Activated naive CD4-positive, alpha-beta T cell (primary cell): ENCODE measurements at regions not wholly inside any gene's neighbourhood (a gene's known extent, or its start where the extent isn't known, plus 50 kb on each side); places are given as distances from the start of the nearest gene placed in this dataset.

Experiments
- DNase-seq, 4 experiments: peaks; one replicate each; lab custom pipeline; 2025; lab: John Stamatoyannopoulos, UW

DNA sequence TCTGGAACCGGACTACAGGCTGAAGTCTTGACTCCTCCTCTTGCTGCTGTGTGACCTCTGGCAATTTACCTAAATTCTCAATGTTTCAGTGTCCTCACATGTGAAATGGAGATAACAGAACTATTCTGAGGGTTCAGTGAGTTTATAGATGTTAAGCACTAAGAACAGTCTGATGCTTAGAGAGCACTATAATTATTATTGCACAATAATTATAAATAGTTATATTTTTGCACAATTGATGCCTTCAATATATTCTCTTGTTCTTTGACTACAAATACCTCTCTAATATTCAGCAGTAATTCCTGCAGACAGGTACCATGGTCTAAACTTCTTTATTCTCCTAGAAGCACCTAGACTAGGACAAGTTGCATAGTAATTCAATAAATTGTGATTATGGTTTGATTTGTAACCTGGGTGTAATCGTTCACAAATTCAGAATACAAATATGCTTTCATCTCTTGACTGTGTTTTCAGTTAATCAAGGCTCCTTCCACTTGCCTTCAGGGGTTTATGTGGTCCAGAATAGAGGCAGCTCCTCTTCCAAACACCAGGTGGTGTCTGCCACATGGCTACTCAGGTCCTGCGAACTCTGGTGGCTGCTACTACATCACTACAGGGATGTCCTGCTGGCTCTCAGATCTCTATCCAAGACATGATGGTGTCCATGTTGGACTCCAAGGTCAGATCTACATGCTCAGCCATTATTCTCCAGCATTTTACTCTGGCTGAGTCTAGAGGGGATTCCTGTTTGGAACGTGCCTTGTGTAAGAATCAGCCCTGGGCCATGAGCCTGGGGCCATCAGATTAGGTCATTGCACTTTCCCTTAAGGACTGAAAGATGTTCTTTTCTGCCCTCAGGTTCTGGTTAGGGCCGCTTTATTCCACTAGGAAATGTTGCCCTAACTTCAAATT is 103.4 kb downstream of the QRFPR start:
- DNase-seq: no peak

DNA sequence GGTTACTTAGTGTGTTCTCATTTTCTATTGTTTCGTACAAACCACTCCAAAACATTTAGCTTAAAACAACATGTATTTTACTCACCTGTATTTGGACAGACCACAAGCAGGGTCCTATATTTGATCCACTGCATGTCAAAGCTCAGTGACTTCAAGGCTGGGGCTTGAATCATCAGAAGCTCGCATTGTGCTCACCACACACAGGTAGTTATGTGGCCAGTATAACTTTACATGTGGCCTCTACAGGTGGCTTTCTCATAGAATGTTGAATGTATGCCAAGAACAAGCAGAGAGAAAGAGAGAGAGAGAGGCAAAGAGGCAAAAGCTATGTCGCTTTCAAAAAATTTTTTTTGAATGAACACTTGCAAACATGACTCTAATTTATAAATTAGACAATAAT is 107.6 kb downstream of the QRFPR start:
- no peak for DNase-seq

DNA sequence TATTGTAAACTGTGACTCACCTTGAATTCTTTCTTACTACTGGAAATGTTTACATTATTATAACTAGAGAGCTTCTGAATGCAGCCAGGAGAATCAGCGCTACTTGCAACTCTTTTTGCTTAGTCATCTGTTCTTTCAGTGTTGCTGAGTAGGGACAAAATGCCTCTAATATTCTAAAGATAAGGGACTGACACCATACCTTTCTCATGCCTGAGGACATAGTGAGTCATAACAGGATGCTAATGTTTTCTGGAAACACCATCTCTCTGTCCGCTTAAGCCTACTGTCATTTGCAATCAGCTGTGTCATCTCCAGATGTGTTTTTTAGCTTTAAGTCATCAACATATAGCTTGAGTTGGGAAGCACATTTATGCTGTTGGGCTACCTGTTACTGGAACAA is 108.3 kb downstream of the QRFPR start:
- no peak for DNase-seq

DNA sequence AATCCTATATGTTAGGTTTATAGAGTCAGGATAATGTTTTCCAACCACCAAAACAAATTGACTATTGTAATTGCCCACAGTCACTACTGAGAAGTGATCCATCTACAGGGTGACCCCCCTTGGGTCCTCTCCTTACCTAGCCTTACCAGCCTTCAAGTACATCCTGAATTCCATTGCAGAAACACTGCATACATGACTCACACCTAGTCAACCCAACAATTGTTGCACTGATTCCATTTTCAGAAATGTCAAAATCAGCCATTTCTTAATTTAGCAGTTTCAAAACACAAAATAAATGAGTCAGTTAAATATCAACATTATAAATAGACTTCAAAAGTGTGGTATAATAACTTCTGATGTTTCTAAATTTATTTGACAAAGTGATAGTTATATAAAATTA is 106.3 kb upstream of the TNIP3 start:
- no peak for DNase-seq

DNA sequence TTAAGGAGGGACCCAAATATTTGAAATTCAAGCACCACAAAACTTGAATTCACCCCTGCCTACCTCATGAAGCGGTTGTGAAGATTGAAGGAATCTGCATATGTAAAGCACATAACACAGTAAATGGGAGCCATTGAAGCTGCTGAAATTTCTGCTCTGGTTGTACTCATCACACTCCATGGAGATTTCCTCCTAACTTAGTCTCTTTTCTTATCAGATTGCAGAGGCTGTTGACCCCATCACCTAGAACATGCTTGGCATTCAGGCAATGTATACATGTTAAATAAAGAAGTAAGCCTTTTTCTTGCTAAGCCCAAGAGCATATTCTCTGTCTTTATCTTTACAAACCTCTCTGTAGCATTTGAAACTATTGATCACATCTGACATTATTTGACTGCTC is 104.9 kb upstream of the TNIP3 start:
- no peak for DNase-seq

DNA sequence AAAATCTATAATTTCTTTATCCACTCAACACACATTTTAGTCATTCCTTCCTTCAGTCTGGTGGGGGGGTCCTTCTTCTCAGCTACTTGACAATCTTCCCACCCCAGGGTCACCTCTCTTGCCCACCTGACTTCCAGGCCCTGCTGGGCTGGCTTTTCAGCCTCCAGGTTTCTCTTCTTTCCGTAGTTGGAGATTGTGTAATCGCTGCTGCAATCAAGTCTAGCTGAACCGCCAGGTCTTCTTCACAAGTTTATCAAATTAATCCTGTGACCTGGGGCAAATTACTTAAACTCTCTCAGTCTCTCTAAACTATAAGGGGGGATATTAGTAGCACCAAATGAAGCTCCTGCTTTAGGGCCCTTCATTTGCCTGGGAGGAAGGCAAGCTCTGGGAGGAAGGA is 102.9 kb upstream of the TNIP3 start:
- no peak for DNase-seq

DNA sequence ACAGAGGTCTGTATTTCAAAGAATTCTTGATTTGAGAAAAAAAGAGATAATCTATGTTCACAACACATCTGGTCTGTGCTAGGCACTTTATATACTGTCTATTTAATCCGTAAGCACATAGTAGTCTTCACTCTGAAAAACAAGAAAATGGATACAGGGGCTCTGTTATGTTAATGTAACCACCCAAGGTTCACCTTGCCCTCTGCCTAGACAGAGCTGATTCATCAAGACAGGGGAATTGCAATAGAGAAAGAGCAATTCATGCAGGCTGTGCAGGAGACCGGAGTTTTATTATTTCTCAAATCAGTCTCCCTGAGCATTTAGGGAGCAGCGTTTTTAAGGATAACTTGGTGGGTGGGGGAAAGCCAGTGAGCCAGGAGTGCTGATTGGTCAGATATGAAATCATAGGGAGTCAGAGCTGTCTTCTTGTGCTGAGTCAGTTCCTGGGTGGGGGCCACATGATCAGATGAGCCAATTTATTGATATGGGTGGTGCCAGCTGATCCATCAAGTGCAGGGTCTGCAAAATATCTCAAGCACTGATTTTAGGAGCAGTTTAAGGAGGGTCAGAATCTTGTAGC is 92.9 kb upstream of the TNIP3 start:
- no peak for DNase-seq

DNA sequence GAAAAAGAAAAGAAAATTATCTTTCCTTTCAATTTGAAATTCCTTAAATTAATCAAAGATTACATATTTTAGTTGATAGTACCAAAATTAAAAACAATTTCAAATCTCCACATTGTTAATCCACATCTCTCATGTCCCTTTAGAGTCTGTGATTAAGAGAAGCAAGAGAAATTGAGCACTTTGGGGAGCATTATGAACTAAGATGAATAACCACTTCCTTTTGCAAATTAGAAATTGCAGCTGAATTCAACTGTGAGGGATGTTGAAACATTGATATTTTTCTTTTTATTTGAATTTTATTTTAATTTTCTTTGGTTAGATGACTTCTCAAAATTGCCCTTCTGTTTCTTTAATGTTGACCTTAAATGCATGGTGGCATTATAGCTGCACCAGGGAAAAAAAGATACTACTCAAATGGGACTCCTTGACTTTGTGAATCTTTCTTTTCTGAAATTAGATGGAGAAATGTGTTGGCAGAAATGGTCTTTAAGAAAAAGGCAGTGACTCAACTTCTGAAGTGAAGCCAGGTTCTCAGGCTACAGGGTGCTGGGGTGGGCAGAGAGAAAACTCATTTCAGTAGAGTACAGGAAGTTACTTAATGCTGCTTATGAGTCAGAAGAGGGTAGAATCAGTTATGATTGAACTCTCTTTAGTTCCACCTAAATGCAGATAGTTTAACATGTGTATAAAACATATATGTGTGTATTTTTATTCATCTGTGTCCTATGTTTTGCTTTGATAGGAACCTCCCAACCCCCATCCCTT is 92.0 kb upstream of the TNIP3 start:
- DNase-seq: peak in 3 of 4 experiments; percentile 1 to 4 (median 2)

DNA sequence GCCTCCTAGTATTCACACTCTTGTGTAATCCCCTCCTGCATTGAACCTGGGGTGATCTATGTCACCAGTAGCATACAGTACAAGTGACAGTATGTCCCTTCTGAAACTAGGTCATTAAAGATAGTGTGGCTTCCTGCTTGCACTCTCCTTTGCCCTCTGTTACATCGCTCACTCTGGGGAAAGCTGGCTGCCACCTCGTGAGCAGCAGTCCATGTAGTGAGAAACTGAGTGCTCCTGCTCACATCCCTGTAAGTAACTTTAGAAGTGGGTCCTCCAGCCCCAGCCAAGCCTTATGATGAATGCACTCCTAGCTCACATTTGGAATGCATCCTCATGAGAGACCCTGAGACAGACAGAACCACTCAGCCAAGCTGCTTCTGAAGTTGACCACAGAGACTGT is 89.8 kb upstream of the TNIP3 start:
- no peak for DNase-seq

DNA sequence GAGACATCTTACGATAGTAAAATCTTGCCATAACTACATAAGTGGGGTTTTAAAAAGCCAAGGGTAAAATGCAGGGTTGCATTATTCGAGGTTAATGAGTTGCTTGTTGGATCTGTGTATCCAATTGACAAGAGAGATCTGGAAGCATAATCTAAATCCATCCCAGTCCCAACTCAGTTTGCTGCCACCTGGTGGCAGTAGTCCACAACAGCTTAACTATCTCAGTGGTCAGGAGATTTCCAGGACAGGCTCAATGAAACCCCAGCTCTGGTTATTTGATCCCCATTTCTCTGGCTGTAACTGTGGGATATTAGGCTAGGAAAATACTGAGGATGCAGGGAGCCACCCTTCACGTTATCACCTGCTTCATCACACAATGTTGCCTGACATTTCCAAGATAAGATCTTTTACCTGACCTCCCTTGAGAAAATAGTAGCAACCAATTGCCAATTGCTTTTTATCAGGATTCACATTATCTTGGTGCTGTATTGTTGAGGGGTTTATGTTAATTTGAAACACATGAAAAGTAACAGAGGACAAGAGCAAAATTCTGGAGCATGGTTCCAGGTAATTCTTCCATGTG is 88.2 kb upstream of the TNIP3 start:
- DNase-seq: peak; percentile 5 to 20 (median 12)

DNA sequence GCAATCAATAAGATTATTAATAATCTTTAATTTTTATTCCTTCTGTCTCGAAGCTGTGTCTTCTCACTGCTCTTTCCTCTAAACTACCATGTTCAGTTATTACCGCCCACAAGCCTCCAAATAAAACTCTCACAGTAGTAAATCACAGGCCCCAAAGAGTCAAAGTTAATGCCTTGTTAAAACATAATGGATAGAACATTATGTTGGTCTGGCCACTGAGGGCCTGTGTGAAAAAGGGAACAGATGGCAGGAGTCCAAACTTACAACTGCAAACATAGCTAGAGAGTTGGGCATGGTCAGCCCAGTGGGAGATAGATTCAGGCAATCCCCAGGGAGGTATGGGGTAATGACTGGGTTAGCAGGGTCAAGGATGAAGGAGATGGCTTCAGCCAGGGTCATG is 84.6 kb upstream of the TNIP3 start:
- DNase-seq: no peak

DNA sequence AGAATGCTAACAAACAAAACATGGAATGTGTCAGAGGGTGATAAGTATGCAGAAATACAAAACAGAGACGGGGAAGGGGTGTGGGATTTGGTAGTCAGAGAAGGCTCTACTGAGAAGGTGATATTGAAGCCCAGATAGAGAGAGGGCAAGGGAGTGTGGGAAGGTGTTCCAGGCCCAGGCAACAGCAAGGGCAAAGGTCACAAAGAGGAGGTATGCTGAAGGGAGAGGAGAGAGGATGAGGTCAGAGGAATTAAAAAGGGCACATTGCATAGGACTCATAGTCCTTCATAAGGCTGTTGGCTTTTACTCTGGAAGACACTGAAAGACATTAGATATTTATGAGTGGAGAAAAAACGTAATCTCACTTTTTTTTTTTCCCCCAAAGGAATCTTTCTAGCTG is 82.6 kb upstream of the TNIP3 start:
- no peak for DNase-seq

DNA sequence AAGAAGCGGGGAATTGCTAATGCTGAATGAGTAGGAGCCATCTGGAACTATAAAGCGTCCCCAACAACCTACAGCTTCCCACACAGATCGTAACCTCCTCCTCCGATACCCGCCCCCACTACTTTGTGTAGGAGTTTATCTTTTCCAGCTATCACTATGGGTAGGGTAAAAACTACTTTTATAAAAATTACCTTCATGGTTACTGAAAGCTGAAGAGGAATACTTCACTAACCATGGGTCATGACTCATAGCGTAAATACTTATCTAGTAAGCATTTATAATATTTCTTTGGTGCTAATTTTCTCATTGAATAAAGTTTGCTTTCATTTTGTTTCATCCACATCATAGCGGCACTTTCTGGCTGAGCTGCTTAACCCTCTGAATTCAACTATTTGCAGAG is 79.4 kb upstream of the TNIP3 start:
- DNase-seq: no peak

DNA sequence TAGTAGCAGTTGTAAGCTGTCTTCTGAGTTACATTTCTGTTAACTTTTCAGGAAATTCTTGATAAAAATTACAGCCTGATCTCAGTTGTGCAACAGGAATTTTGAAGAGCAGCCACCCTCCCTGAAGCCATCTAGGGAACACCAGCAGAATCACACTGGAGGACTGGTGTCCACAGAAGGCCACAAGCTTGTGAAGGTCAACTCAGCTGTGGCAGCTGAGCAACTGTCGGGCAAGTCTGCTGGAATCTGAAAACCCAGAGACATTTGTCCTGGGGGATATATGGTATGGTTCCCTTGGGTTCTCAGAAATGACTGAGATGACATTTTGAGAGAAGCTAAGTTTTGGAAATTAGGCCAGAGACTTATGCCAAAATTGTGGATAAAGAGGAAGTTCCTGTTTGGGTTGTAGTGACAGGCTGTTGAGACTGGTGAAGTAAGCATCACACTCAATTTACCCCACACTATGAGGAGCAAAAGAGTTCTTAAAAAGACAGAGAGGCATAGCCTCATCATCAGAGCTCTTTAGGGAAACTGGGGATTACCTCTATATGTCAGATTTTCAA is 78.1 kb upstream of the TNIP3 start:
- DNase-seq: no peak

DNA sequence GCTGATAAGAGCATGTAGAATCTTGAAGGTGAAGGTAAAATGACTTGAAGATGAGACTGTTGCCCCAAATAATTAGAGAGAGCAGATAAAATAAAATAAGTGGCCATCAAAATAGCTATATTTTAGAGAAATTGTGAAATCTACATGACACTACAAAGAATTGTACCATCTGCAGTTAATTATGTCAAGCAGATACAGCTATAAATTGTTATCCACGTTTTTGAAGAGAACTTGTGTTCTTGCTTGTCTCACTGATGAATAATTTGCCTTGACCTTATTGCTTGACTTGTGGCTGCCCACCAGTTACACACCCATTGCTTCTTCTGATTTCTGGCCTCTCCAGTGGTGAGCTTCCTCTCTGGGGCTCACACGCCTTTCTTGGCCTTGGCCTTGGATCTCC is 75.8 kb upstream of the TNIP3 start:
- DNase-seq: no peak

DNA sequence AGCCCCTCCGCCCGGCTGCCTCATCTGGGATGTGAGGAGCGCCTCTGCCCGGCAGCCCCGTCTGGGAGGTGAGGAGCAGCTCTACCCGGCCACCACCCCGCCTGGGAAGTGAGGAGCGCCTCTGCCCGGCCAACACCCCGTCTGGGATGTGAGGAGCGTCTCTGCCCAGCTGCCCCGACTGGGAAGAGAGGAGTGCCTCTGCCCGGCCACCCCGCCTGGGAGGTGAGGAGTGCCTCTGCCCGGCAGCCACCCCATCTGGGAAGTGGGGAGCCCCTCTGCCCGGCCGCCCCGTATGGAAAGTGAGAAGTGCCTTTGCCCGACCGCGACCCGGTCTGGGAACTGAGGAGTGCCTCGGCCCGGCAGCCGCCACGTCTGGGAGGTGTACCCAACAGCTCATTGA is 74.3 kb upstream of the TNIP3 start:
- no peak for DNase-seq

DNA sequence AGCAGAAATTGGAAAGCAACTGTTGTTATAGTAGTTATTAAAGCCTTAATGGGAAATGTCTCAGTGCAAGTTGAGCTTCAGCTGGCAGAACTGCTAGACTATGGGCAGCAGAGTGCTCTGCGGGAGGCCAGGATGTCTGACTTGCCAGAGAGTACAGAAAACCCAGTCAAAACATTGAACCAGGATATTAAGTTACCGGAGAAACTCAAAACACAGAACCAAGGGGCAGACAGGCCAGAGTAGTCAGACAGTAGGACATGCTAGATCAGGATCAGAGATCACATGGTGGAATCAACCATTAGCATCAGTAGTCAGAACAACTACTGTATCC is 72.9 kb upstream of the TNIP3 start:
- DNase-seq: no peak

DNA sequence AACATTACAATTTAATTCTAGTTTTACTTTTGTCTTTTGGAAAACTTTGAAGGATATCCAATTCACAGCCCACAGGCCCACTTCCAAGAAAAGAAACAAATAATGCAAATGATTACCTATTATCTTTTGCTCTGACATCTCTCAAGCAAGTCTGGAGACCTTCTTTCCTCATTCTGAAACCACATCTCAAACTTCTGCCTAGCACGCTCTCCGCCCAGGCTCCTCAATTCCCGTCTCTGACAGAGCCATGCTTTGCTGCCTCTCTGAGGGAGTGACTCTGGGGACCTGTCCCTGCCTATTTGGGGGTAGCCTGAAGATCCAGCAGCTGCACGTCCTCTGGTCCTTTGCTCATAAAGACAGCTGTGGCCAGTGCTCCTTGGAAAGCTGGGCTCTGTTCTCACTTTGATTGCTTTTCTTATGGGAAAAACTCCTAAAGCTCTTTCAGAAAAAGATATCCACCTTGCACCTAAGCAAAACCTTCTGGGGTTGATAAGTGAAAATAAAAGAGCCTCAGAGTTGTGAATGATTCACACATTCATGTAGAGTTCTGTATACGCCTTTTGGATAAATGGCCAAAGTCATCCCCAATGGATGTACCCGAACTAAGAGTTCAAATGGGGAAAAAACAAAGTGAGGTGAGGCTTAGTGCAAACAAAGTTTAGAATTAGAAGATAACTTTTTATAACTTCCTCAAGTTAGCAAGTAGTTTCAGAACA is 72.4 kb upstream of the TNIP3 start:
- DNase-seq: no peak

DNA sequence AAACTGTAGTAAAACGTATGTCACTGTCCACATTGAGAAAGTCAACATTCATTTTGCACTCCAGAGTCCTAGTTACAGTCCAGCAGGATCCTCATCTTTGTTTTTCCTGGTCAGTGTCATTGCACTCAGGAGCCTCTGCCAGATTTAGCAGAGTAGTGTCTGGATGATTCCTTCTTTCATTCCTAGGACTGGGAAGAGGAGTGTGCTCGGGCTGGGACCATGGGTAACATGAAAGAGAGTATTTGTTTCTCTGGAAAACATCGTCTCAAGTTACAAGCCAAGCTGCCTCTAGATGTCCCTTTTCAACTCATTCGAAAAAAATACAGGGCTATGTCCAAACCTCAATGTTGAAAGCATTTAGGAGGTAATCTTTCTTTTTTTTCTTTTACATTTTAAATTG is 69.9 kb upstream of the TNIP3 start:
- no peak for DNase-seq

DNA sequence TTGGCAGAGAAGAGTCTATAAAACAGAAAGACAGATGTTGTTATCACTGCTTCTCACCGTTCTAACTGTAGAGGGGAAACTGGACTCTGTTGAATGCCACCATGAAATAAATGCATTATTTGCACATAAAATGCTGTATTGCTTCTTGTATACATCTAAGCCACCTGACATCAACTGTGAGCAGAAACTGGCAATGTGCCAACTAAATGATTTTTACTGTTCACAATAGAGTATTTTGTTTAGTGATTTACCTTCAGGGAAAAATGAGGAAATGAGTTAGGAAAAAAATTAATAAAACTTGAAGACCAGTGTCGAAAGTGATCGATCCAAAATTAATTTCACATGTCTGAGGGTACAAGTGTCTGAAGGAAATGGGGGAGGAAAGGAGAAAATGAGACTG is 65.9 kb upstream of the TNIP3 start:
- DNase-seq: no peak

DNA sequence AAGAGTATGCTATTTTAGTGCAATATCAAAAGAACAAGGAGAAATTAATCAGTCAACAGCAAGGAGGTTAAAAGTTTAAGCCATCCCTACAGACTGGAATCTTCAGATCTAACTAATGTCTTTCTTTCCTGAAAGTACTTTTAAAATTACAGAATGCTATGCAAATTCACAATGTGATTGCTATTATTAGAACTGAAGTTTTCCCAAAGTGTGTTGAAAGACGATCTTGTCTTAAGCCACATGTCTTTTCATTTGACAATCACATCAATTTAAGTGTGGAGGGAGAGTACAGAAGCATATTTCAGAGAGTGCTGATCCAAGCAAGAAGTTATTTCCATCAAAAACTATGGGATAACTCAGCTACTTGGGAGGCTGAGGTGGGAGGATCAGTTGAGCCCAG is 64.7 kb upstream of the TNIP3 start:
- no peak for DNase-seq

DNA sequence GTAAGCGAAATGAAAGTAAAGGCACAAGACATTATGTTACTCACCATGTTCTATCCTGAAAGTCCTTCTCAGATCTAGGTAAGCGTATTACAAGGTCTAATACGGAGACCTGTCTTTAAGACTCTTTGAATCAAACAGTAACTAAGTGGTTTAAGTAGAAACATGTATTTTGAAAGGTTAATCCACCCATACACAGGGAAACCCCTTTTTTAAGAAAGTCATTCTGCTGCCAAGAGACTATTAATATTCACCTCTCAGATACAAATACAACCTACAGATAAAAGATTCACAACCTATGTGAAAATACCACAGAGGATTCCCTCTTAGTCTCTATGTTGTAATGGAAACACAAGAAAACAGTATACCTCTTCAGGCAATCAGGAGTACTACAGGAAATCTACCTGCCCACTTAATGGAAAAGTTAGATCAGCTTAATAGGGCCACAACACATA is 63.2 kb upstream of the TNIP3 start:
- DNase-seq: no peak
